NCI-H2107 (cell line): ENCODE measurements at regions not wholly inside any gene's neighbourhood (a gene's known extent, or its start where the extent isn't known, plus 50 kb on each side); places are given as distances from the start of the nearest gene placed in this dataset.

Experiments
- DNase-seq: peaks from one replicate; lab custom pipeline; 2025; lab: John Stamatoyannopoulos, UW

DNA sequence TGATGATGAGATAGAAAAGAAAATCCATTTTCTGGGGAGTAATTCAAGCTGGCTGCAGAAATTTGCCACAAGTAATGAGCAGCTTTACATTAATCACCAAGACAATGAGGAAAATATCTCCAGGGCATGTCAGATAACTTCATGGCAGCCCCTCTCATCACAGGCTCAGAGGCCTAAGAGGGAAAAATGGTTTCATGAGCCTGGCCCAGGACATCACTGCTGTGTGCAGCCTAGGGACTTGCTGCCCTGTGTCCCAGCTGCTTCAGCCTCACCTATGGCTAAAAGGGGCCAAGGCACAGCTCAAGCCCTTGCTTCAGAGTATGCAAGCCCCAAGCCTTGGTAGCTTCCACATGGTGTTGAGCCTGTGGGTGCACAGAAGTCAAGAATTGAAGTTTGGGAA is 161.7 kb downstream of the OPA1 start:
- no peak for DNase-seq

- no peak for DNase-seq
Measured at GRCh38 chr3:193756536-193756935, 163.5 kb downstream of the OPA1 start.

- DNase-seq: no peak
Measured at GRCh38 chr3:193757457-193757856, 164.4 kb downstream of the OPA1 start.

- no peak for DNase-seq
Measured at GRCh38 chr3:193761969-193762368, 169.0 kb downstream of the OPA1 start.

- DNase-seq: no peak
Measured at GRCh38 chr3:193762657-193763056, 169.6 kb downstream of the OPA1 start.

DNA sequence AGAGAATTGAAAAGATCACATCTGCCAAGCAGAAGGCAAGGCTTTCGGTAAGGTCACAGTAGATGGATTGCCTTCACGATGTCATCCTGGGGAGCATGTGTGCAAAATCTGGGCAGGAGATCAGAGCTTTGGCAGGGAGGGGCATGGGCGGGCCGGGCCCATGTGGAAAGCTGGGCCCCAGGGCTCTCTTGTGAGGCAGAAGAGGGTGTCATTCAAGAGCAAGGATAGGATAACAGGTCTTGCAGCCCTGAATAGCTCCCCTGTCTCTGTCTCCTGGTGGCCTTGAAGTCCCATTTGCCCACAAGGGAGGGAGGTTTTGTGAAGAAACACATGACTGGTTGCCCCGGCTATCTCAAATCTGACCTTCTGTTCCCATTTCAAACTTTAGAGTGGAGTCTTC is 172.0 kb downstream of the OPA1 start:
- no peak for DNase-seq

DNA sequence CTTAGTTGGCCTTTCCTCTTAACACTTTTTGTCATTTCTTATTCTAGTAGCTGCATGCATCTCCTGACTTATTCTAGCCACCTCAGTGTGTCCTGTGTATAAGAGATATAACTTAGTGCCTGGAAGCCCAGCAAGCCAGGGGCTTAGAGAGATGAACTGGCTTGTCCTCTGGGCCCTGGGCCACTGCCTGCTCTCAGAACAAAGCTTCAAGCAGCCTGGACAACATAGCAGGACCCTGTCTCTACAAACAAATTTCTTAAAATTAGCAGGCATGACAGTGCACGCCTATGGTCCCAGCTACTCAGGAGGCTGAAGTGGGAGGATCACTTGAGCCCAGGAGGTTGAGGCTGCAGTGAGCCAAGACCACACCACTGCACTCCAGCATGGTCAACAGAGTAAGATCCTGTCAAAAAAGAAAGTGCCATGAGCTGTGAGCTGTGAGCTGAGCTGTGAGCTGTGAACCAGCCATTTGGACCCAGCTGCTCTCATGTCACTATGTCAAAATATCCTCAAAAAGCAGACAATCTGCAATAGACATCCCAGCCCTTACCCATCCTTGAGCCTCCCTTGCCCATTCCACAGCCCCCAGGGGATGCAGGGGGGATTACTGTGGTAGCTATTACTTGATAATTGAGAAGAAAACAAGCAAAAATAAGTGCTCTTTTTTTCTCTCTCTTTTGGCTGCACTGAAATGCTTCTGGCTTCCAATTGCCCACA is 174.5 kb downstream of the OPA1 start:
- DNase-seq: no peak

DNA sequence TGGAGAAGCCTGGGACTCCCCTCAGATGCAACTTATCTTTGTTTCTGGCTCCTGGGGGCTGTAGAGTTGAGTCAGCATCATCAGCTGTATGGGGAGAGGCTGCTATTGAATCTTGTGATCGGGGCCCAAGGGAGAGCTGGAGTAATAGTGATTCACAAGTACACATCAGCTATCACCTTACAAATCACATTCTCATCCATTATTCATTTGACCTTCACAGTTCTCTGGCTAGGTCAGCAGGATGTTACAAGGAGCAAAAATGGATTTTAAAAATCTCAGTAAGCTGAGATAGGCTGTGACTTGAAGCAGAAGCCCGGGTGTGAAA is 175.0 kb downstream of the OPA1 start:
- no peak for DNase-seq

DNA sequence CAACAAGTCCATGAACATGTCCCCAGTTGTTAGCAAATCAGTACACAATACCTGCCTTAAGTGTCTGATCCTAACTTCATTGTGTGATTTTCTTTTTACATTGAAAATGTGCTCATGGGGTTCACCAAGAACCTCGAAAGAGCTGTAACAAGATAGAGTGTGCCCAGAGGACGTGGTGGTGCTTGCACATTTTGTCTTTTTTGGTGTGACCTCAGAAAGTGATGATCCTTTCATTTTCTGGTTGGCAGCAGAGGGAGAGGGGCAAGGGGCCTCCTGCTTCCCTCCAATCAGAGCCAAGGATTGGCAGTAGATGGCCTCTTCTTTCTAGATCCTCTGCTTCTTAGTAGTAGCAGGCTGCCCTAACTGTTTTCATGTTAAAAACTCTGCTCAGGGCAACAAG is 176.4 kb downstream of the OPA1 start:
- DNase-seq: no peak

DNA sequence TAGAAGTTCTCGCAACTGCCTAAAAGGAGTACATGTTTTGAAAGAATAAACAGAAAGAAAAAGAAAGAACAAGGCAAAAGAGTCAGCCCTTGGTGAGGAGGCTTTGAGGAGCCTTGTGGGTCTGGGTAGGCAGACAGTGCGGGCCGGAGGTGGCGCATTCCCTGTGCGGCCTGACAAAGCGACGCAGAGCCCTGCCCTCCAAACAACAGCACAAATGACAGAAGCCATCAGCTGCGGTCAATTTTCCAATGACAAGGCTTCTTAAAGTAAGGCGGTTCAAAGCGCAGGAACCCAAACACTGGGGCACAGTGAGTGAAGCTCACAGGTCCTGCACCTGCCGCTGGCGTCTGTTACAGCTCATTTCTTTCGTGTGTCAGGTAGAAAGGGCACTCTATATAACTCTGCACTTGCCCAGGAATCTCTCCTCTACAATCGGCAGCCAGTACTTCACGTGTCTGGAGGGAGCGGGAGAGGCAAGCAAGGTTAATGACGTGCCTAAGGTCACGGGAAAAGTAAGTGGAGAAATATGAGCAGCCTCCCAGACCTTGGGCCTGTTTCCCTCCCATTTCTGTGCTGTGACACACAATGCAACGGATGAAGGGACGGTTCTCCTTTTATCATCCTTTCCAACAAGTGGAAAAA is 178.1 kb downstream of the OPA1 start:
- DNase-seq: peak; percentile 93

DNA sequence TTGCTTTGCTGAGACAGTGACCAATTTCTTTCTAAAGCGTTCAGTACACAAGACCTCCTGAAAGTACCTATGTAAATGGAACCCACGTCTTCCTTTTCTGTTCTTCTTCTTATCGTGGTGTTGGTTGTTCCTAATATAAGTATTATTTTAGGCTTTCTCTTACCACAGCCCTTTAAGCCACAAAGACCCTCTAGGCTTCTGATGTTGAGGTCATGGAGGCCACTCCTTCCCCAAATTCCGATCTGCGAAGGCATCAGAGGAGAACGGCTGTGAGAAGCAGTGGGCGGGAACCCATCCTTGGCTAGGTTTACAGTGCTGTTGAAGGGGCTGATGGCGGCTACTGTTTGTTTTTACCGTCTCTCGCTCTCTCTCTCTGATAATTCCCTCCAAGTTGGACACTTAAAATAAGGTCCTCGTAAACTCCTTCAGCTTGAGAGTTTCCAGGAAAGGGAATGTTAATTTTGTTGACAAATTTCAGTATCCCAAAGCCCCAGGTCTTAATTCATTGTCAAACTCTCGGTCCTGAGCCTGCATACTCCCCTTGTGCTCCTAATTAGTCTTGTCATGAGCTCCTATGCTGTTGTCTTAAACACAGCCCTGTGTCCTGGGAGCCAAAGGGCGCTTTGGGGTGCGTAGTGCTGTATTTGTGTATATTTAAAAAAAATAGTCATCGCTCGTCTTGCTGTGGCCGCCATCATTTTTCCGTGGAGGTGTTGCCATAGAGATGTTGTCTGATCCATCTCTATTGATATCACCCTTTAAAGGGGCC is 178.8 kb downstream of the OPA1 start:
- DNase-seq: no peak

DNA sequence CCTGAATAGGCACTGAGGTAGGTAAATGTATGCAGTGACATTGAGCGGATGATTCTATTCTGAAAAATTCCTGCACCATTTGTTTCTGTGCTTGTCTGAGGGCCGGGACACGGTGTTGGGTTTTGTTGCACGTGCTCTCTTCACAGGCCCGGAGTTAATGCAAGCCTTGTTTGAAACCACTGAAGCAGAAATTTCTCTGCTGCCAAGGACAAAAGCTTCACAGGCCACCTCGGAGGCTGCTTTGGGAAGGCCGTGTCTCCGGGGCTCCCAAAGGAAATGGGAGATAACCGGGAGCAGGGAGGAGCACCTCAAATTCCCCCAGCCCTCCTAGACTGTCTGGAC is 179.4 kb downstream of the OPA1 start:
- peak; percentile 70 for DNase-seq

DNA sequence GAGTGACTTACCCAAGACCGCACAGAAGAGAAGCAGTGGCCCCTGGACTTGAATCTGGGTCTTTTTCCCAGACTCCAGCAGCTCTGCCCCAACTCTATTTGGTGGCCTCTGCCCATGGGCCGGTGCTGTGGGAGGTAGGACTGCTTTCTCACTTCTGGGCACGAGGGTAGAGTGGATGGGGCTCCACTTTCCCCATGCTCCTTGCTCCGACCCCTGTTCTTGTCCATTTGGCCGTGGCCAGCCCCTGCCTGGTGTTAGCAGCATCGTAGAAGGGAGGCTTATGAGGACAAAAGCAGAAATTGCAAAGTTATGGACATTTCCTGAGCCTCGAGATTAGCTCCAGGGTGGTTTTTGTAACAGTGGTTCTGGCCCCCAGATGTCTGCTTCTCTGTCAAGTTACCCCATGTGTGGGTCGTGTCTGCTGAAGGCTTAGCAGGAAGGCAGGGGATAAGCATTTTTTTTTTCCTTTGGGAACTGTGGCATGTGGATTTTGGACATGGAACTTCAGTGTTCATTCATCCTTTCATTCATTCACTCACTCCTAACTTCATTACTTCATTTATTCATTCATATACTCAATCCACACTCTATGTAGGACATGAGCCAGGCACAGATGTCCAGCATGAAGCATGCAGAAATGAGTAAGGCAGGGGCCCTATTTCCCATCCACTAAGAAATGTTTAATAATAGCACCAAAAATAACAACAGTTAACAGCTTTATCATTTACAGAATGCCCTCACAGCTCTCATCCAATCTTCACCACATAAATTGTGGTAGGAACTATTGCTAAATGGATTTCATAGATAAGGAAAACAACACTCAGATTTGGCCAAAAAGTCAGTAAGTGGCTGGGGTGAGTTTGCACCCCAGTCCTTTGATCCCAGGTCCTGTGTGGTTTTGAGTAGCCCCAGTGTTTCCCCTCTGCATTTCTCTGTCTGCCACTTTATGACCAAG is 180.5 kb downstream of the OPA1 start:
- no peak for DNase-seq

GRCh38 chr3:193774272-193774915 is 181.4 kb downstream of the OPA1 start:
- no peak for DNase-seq

DNA sequence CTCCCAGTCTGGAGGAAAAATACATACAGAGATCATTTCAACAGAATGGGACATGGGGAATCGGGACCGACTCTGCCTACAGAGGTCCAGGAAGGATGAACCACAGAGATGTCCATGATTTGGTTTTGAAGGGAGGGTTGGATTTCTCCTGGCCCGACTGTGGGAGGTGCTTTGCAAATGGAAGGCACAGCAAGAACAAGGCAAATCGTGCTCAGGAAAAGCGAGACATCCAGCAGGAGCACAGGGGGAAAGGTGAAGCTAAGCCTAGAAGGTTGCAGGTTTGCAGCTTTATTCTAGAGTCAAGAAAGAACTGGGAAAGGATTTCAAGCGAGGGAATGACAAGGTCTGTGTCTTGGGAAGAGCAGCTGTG is 181.9 kb downstream of the OPA1 start:
- DNase-seq: no peak

GRCh38 chr3:193775421-193776077 is 182.5 kb downstream of the OPA1 start:
- no peak for DNase-seq

DNA sequence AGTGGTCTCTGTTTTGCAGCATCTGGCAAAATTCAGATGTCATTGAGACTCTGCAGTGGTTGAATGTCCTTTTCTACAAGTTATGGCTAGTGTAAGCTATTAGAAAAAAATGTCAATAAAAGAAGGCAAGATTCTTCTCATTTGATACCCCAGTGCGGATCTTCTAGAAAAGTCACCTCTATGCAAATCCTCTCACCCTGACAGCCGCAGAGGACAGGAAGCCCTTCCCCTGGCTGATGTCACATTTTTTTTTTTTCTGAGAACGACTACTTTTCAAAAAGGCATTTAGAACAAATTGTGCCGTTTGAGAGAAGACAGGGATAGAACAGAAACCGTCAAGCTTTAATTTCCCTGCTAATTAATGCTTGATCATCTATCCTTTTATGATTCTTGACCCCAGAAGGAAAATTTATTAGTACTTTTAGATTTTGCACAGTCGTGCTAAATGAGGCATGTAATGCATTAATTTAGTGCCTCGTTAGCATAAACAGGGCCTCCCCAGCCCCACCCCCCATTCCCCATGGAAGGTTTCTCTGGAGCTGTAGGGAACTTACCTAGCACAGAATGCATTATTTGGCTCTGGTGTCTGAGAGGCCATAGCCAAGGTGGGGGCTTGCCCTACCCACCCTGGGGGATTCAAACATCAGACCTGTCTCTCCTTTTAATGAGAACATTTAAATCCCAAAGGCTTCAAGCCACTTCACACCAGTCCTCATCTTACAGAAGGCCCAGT is 183.8 kb downstream of the OPA1 start:
- no peak for DNase-seq

DNA sequence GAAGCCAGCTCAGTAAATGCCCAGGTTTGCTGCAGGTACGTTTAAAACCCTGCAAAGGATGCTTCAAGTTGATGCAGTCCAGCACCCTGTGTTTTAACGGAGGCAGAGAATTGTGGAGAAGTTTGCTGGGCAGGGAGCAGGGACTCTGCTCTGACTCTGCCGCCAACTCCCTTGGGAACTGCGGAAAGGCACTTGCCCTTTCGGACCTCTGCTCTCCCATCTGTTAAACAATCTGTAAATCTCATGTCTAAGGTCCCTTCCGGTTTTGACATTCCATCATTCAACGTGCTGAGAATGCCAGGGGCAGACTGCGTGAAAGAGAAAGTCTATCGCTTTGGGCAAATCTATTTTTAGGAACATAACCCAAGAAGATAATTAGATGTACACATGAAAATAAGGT is 184.5 kb downstream of the OPA1 start:
- DNase-seq: no peak

DNA sequence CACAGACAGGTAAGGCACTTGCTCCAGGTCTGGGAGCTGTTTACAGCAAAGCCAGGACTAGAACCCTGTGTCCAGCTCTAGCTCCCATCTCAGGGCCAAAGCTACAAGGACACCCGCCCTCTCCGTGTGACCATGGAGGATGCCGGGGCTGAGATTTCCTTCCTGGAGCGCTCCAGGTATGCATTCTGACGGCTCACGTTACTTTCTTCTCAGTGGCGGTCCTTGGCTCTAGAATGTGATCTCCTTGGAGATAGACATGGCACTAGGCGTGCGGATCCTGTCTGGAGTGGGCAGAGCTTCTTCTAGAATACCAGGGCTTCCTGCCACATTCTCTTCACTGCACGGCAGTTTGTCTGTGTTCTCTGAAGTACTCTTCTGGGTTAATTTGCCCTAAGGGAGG is 185.7 kb downstream of the OPA1 start:
- no peak for DNase-seq

GRCh38 chr3:193779933-193780332 is 186.9 kb downstream of the OPA1 start:
- no peak for DNase-seq

GRCh38 chr3:193780397-193780796 is 187.4 kb downstream of the OPA1 start:
- DNase-seq: no peak
